ENCODE measurements at regions not wholly inside any gene's neighbourhood (a gene's known extent, or its start where the extent isn't known, plus 50 kb on each side); places are given as distances from the start of the nearest gene placed in this dataset.

GRCh38 chr20:22437354-22437753 is 147.0 kb downstream of the FOXA2 start:
- H3K27ac ChIP-seq (ENCODE audit: low read depth in 1 of 2, low read length in 1 of 2), result no peak overlapping the region
- WGBS, 2 donors, result 72 to 94% methylated on average over 1 of the region's 1 CpG
- no peak for TF ChIP-seq CTCF (IDR thresholded peaks at IDR 0.05; ENCODE audit: control extremely low read depth, extremely low read depth)
- no peak overlapping the region for H3K4me3 ChIP-seq
- DNase-seq (no peak), ATAC-seq (ENCODE audit: insufficient read depth, low FRiP score) (no peak)
- peaks cover 0 to 6% (median 2%) of the 10 kb centered on the region in 4 donors for H3K9me3 ChIP-seq (ENCODE audit: control insufficient read depth in 4 of 4, insufficient read depth in 3 of 4, low read length in 3 of 4)
- H3K4me1 ChIP-seq (ENCODE audit: control insufficient read depth in 5 of 5, insufficient read depth in 5 of 5, low read length in 5 of 5), result no peaks in the 10 kb centered on the region
- no peaks in the 10 kb centered on the region for H3K36me3 ChIP-seq (ENCODE audit: control insufficient read depth in 4 of 4, insufficient read depth in 4 of 4, low read length in 4 of 4)
- H3K27me3 ChIP-seq (ENCODE audit: control insufficient read depth in 3 of 3, insufficient read depth in 3 of 3, low read length in 2 of 3), result no peaks in the 10 kb centered on the region
- no peak overlapping the region for H3K9ac ChIP-seq (ENCODE audit: insufficient read depth in 1 of 2, low read length in 2 of 2)

GRCh38 chr20:22431419-22431818 is 153.0 kb downstream of the FOXA2 start:
- WGBS, 2 donors, result 81 to 90% methylated on average over 2 of the region's 2 CpGs
- peaks cover 0 to 4% (median 0%) of the 10 kb centered on the region in 3 donors for H3K27me3 ChIP-seq (ENCODE audit: control insufficient read depth in 3 of 3, insufficient read depth in 3 of 3, low read length in 2 of 3)
- ATAC-seq (ENCODE audit: insufficient read depth, low FRiP score), result no peak

GRCh38 chr20:22430746-22431168 is 153.6 kb downstream of the FOXA2 start:
- TF ChIP-seq CTCF (IDR thresholded peaks at IDR 0.05; ENCODE audit: control extremely low read depth, extremely low read depth), result no peak
- WGBS, 2 donors, result 67 to 68% methylated on average over 11 of the region's 11 CpGs
- DNase-seq (peak in 1 of 3 donors; percentile 37), ATAC-seq (ENCODE audit: insufficient read depth, low FRiP score) (no peak)
- no peak overlapping the region for H3K4me3 ChIP-seq
- peaks cover 0 to 4% (median 0%) of the 10 kb centered on the region in 3 donors for H3K27me3 ChIP-seq (ENCODE audit: control insufficient read depth in 3 of 3, insufficient read depth in 3 of 3, low read length in 2 of 3)
- no peak overlapping the region for H3K9ac ChIP-seq (ENCODE audit: insufficient read depth in 1 of 2, low read length in 2 of 2)
- peaks cover 0 to 8% (median 5%) of the 10 kb centered on the region in 4 donors for H3K9me3 ChIP-seq (ENCODE audit: control insufficient read depth in 4 of 4, insufficient read depth in 3 of 4, low read length in 3 of 4)
- H3K4me1 ChIP-seq (ENCODE audit: control insufficient read depth in 5 of 5, insufficient read depth in 5 of 5, low read length in 5 of 5), result peaks cover 0 to 31% (median 4%) of the 10 kb centered on the region in 5 donors
- H3K27ac ChIP-seq (ENCODE audit: low read depth in 1 of 2, low read length in 1 of 2), result no peak overlapping the region
- no peaks in the 10 kb centered on the region for H3K36me3 ChIP-seq (ENCODE audit: control insufficient read depth in 4 of 4, insufficient read depth in 4 of 4, low read length in 4 of 4)

More at GRCh38 chr20:22431419-22431818, 153.0 kb downstream of the FOXA2 start:
- Histone ChIP-seq H3K9me3 (ENCODE audit: control insufficient read depth in 4 of 4, insufficient read depth in 3 of 4, low read length in 3 of 4) (peaks cover 0 to 8% (median 5%) of the 10 kb centered on the region in 4 donors), H3K4me1 (ENCODE audit: control insufficient read depth in 5 of 5, insufficient read depth in 5 of 5, low read length in 5 of 5) (peaks cover 0 to 26% (median 4%) of the 10 kb centered on the region in 5 donors), H3K36me3 (ENCODE audit: control insufficient read depth in 4 of 4, insufficient read depth in 4 of 4, low read length in 4 of 4) (no peaks in the 10 kb centered on the region), H3K27ac (ENCODE audit: low read depth in 1 of 2, low read length in 1 of 2) (no peak overlapping the region), H3K4me3 (no peak overlapping the region), H3K9ac (ENCODE audit: insufficient read depth in 1 of 2, low read length in 2 of 2) (no peak overlapping the region)
- TF ChIP-seq CTCF (IDR thresholded peaks at IDR 0.05; ENCODE audit: control extremely low read depth, extremely low read depth), result no peak
- DNase-seq, result no peak
